BLaER1 treated with 17β-estradiol and CSF1 and Interleukin-3, amounts not matched to agents 10 nM and 100 nM (cell line): ENCODE measurements at regions not wholly inside any gene's neighbourhood (a gene's known extent, or its start where the extent isn't known, plus 50 kb on each side); places are given as distances from the start of the nearest gene placed in this dataset.

Source experiments
- H3K27ac ChIP-seq, 11 experiments: shearing (Covaris generic); formaldehyde crosslinking; 2 replicates each; pipeline ENCODE4 v1.8.1; 2022
- H3K27me3 ChIP-seq, 11 experiments: shearing (Covaris generic); formaldehyde crosslinking; 2 replicates each; pipeline ENCODE4 v1.8.1; 2022
- H3K36me3 ChIP-seq, 11 experiments: shearing (Covaris generic); formaldehyde crosslinking; 2 replicates each; pipeline ENCODE4 v1.8.1; 2022
- H3K4me1 ChIP-seq, 10 experiments: shearing (Covaris generic); formaldehyde crosslinking; 2 replicates each; pipeline ENCODE4 v1.8.1; 2022
- H3K4me2 ChIP-seq, 11 experiments: shearing (Covaris generic); formaldehyde crosslinking; 2 replicates each; pipeline ENCODE4 v1.8.1; 2022
- H3K4me3 ChIP-seq, 10 experiments: shearing (Covaris generic); formaldehyde crosslinking; 2 replicates each; pipeline ENCODE4 v1.8.1; 2022
- H3K9ac ChIP-seq, 11 experiments: shearing (Covaris generic); formaldehyde crosslinking; 2 replicates each; pipeline ENCODE4 v1.8.1; 2022
- H3K9me3 ChIP-seq, 11 experiments: shearing (Covaris generic); formaldehyde crosslinking; replicated peaks in 1 of 11; 2 replicates each; pipeline ENCODE4 v1.8.1; 2022
- H4K20me1 ChIP-seq, 11 experiments: shearing (Covaris generic); formaldehyde crosslinking; 2 replicates each; pipeline ENCODE4 v1.8.1; 2022
- Cebpa-rat ChIP-seq, 11 experiments: shearing (Covaris generic); IDR thresholded peaks; 2 replicates each; pipeline ENCODE4 v1.8.1; 2022

GRCh38 chr1:57987523-57987922 is 559.0 kb downstream of the OMA1 start:
- Histone ChIP-seq H3K4me2 (peak overlapping the region in 9 of 11 experiments; percentile 58 to 88 (median 69); a peak in 19 of 22 replicates), H3K9me3 (peaks cover 0 to 36% (median 6%) of the 10 kb centered on the region in 11 experiments; a peak in 12 of 22 replicates), H3K27ac (no peak overlapping the region), H4K20me1 (no peaks in the 10 kb centered on the region), H3K4me1 (peaks cover 16 to 89% (median 58%) of the 10 kb centered on the region in 10 experiments), H3K36me3 (no peaks in the 10 kb centered on the region), H3K27me3 (no peaks in the 10 kb centered on the region), H3K9ac (no peak overlapping the region), H3K4me3 (no peak overlapping the region)
- no peak for TF ChIP-seq Cebpa-rat (IDR thresholded peaks at IDR 0.05)

- no peak for TF ChIP-seq Cebpa-rat (IDR thresholded peaks at IDR 0.05)
- H3K27ac ChIP-seq, result no peak overlapping the region
- no peak overlapping the region for H3K9ac ChIP-seq
- H3K36me3 ChIP-seq, result no peaks in the 10 kb centered on the region
- H3K4me2 ChIP-seq, result peak overlapping the region; percentile 22 to 88 (median 67)
- peaks cover 0 to 26% (median 4%) of the 10 kb centered on the region in 11 experiments; a peak in 11 of 22 replicates for H3K9me3 ChIP-seq
- H3K4me1 ChIP-seq, result peaks cover 16 to 95% (median 64%) of the 10 kb centered on the region in 10 experiments
- H3K4me3 ChIP-seq, result no peak overlapping the region
- H4K20me1 ChIP-seq, result no peaks in the 10 kb centered on the region
- H3K27me3 ChIP-seq, result no peaks in the 10 kb centered on the region
Measured at GRCh38 chr1:57986432-57986831, 560.1 kb downstream of the OMA1 start.

- H3K4me3 ChIP-seq, result no peak overlapping the region
- peaks cover 16 to 79% (median 59%) of the 10 kb centered on the region in 10 experiments for H3K4me1 ChIP-seq
- H3K4me2 ChIP-seq, result peak overlapping the region in 4 of 11 experiments; percentile 22 to 88 (median 46); a peak in 7 of 22 replicates
- H3K36me3 ChIP-seq, result no peaks in the 10 kb centered on the region
- no peak for TF ChIP-seq Cebpa-rat (IDR thresholded peaks at IDR 0.05)
- H3K27me3 ChIP-seq, result no peaks in the 10 kb centered on the region
- peaks cover 0 to 22% (median 0%) of the 10 kb centered on the region in 11 experiments; a peak in 7 of 22 replicates for H3K9me3 ChIP-seq
- H3K9ac ChIP-seq, result no peak overlapping the region
- H4K20me1 ChIP-seq, result no peaks in the 10 kb centered on the region
- H3K27ac ChIP-seq, result no peak overlapping the region
Measured at GRCh38 chr1:57984277-57984676, 560.4 kb upstream of the DAB1 start.

- Histone ChIP-seq H3K4me3 (no peak overlapping the region), H3K4me1 (peaks cover 16 to 71% (median 52%) of the 10 kb centered on the region in 10 experiments), H3K36me3 (no peaks in the 10 kb centered on the region), H4K20me1 (no peaks in the 10 kb centered on the region), H3K9ac (no peak overlapping the region), H3K27me3 (no peaks in the 10 kb centered on the region), H3K27ac (no peak overlapping the region), H3K9me3 (peaks cover 0 to 22% (median 5%) of the 10 kb centered on the region in 11 experiments; a peak in 12 of 22 replicates), H3K4me2 (peak overlapping the region in 6 of 11 experiments; percentile 5 to 88 (median 50); a peak in 8 of 22 replicates)
- TF ChIP-seq Cebpa-rat (IDR thresholded peaks at IDR 0.05), result no peak
Measured at GRCh38 chr1:57983441-57983840, 559.6 kb upstream of the DAB1 start.

GRCh38 chr1:57982852-57983251 is 559.0 kb upstream of the DAB1 start:
- H3K4me1 ChIP-seq, result peaks cover 16 to 65% (median 46%) of the 10 kb centered on the region in 10 experiments
- H4K20me1 ChIP-seq, result no peaks in the 10 kb centered on the region
- H3K4me3 ChIP-seq, result no peak overlapping the region
- no peak overlapping the region for H3K9ac ChIP-seq
- no peaks in the 10 kb centered on the region for H3K36me3 ChIP-seq
- no peak for TF ChIP-seq Cebpa-rat (IDR thresholded peaks at IDR 0.05)
- no peak overlapping the region for H3K27ac ChIP-seq
- H3K27me3 ChIP-seq, result no peaks in the 10 kb centered on the region
- peak overlapping the region in 7 of 11 experiments; percentile 5 to 88 (median 51); a peak in 9 of 22 replicates for H3K4me2 ChIP-seq
- peaks cover 5 to 26% (median 10%) of the 10 kb centered on the region in 11 experiments; a peak in 20 of 22 replicates for H3K9me3 ChIP-seq

- TF ChIP-seq Cebpa-rat (IDR thresholded peaks at IDR 0.05), result no peak
- Histone ChIP-seq H4K20me1 (no peaks in the 10 kb centered on the region), H3K36me3 (no peaks in the 10 kb centered on the region), H3K9me3 (peaks cover 10 to 54% (median 19%) of the 10 kb centered on the region in 11 experiments; a peak in 20 of 22 replicates), H3K4me3 (no peak overlapping the region), H3K27ac (no peak overlapping the region), H3K4me2 (no peak overlapping the region), H3K9ac (no peak overlapping the region), H3K27me3 (no peaks in the 10 kb centered on the region), H3K4me1 (peaks cover 0 to under 1% (median 0%) of the 10 kb centered on the region in 10 experiments; a peak in 1 of 20 replicates)
Measured at GRCh38 chr1:57976216-57976615, 552.4 kb upstream of the DAB1 start.

GRCh38 chr1:57968321-57968720 is 544.5 kb upstream of the DAB1 start:
- H3K36me3 ChIP-seq, result no peaks in the 10 kb centered on the region
- H3K9ac ChIP-seq, result no peak overlapping the region
- no peak for TF ChIP-seq Cebpa-rat (IDR thresholded peaks at IDR 0.05)

GRCh38 chr1:57966751-57967406 is 543.0 kb upstream of the DAB1 start:
- no peak overlapping the region for H3K9ac ChIP-seq
- peaks cover 0 to 21% (median 10%) of the 10 kb centered on the region in 10 experiments; a peak in 13 of 20 replicates for H3K4me1 ChIP-seq
- no peak overlapping the region for H3K27ac ChIP-seq
- H3K36me3 ChIP-seq, result no peaks in the 10 kb centered on the region
- no peaks in the 10 kb centered on the region for H4K20me1 ChIP-seq
- no peak overlapping the region for H3K4me3 ChIP-seq
- no peaks in the 10 kb centered on the region for H3K9me3 ChIP-seq
- no peaks in the 10 kb centered on the region for H3K27me3 ChIP-seq
- no peak for TF ChIP-seq Cebpa-rat (IDR thresholded peaks at IDR 0.05)
- H3K4me2 ChIP-seq, result no peak overlapping the region

More at GRCh38 chr1:57968321-57968720, 544.5 kb upstream of the DAB1 start:
- Histone ChIP-seq H3K4me3 (no peak overlapping the region), H3K9me3 (peaks cover 0 to 8% (median 0%) of the 10 kb centered on the region in 11 experiments; a peak in 4 of 22 replicates), H3K4me1 (peaks cover 0 to 18% (median 8%) of the 10 kb centered on the region in 10 experiments; a peak in 13 of 20 replicates), H3K4me2 (no peak overlapping the region), H3K27ac (no peak overlapping the region), H3K27me3 (no peaks in the 10 kb centered on the region), H4K20me1 (no peaks in the 10 kb centered on the region)

GRCh38 chr1:57966340-57966739 is 542.5 kb upstream of the DAB1 start:
- Histone ChIP-seq H3K9ac (no peak overlapping the region), H3K27me3 (no peaks in the 10 kb centered on the region), H3K36me3 (no peaks in the 10 kb centered on the region), H3K27ac (no peak overlapping the region), H3K4me3 (no peak overlapping the region), H3K4me2 (no peak overlapping the region), H3K4me1 (peaks cover 0 to 21% (median 10%) of the 10 kb centered on the region in 10 experiments; a peak in 13 of 20 replicates), H4K20me1 (no peaks in the 10 kb centered on the region), H3K9me3 (no peaks in the 10 kb centered on the region)
- no peak for TF ChIP-seq Cebpa-rat (IDR thresholded peaks at IDR 0.05)
